ENCODE measurements at regions not wholly inside any gene's neighbourhood (a gene's known extent, or its start where the extent isn't known, plus 50 kb on each side); places are given as distances from the start of the nearest gene placed in this dataset.

- TF ChIP-seq, protein P1, sequence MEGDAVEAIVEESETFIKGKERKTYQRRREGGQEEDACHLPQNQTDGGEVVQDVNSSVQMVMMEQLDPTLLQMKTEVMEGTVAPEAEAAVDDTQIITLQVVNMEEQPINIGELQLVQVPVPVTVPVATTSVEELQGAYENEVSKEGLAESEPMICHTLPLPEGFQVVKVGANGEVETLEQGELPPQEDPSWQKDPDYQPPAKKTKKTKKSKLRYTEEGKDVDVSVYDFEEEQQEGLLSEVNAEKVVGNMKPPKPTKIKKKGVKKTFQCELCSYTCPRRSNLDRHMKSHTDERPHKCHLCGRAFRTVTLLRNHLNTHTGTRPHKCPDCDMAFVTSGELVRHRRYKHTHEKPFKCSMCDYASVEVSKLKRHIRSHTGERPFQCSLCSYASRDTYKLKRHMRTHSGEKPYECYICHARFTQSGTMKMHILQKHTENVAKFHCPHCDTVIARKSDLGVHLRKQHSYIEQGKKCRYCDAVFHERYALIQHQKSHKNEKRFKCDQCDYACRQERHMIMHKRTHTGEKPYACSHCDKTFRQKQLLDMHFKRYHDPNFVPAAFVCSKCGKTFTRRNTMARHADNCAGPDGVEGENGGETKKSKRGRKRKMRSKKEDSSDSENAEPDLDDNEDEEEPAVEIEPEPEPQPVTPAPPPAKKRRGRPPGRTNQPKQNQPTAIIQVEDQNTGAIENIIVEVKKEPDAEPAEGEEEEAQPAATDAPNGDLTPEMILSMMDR (IDR thresholded peaks at IDR 0.05 in 2 of 3, conservative IDR thresholded peaks at IDR 0.05 in 1 of 3; ENCODE audit: insufficient read depth in 2 of 3, low read depth in 1 of 3, low read length in 3 of 3), result no peak
- TF ChIP-seq EZH2 (IDR thresholded peaks at IDR 0.05; ENCODE audit: borderline replicate concordance, low read depth, low read length), result no peak
- TF ChIP-seq COPS2 (conservative IDR thresholded peaks at IDR 0.05), result no peak
- no peak for TF ChIP-seq RNF2 (IDR thresholded peaks at IDR 0.05)
- no peak for TF ChIP-seq EGR1 (conservative IDR thresholded peaks at IDR 0.05)
- no peak for TF ChIP-seq RFX5 (IDR thresholded peaks at IDR 0.05; ENCODE audit: low read depth, low read length)
These were observed 189.4 kb upstream of the DYRK2 start for GRCh38 chr12:67459173-67459572.

All from K562 (cell line).